GM12865 (cell line): ENCODE measurements at regions not wholly inside any gene's neighbourhood (a gene's known extent, or its start where the extent isn't known, plus 50 kb on each side); places are given as distances from the start of the nearest gene placed in this dataset.

Experiments used
- DNase-seq: peaks from one replicate; pipeline ENCODE4 v3.0.0; 2010; ENCODE audit warnings: low read depth
- H3K4me3 ChIP-seq: 2 replicates; pipeline ENCODE4 v1.5.1; 2011; ENCODE audit warnings: mild to moderate bottlenecking, low read depth, low read length, control low read depth
- TF ChIP-seq, protein P1 (sequence below): IDR thresholded peaks from 2 replicates; pipeline ENCODE4 v1.5.1; 2011; ENCODE audit warnings: low read length, control low read depth, low read depth, inconsistent platforms; ENCODE audit not compliant: insufficient read depth; ENCODE audit errors: missing control alignments

DNA sequence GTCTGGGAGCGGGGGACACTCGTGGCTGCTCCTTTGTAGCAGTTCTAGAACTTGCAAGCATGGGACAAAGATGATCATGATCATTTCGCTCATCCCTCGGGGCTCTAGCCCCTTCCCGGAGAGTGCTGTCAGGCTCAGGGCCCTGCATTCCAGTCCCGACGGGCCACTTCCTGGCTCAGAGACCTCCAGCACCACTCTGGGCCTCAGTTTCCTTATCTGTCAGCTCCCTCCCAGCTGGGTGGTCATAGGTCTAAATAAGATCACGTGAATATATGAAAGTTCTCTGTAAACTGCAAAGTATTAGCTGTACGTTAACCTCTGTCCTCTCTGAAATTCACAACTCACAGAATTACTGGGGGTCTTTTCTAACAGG, 52.8 kb upstream of the SLC6A11 start:
- no peak overlapping the region for H3K4me3 ChIP-seq
- no peak for DNase-seq
- TF ChIP-seq, protein P1, sequence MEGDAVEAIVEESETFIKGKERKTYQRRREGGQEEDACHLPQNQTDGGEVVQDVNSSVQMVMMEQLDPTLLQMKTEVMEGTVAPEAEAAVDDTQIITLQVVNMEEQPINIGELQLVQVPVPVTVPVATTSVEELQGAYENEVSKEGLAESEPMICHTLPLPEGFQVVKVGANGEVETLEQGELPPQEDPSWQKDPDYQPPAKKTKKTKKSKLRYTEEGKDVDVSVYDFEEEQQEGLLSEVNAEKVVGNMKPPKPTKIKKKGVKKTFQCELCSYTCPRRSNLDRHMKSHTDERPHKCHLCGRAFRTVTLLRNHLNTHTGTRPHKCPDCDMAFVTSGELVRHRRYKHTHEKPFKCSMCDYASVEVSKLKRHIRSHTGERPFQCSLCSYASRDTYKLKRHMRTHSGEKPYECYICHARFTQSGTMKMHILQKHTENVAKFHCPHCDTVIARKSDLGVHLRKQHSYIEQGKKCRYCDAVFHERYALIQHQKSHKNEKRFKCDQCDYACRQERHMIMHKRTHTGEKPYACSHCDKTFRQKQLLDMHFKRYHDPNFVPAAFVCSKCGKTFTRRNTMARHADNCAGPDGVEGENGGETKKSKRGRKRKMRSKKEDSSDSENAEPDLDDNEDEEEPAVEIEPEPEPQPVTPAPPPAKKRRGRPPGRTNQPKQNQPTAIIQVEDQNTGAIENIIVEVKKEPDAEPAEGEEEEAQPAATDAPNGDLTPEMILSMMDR: no peak

DNA sequence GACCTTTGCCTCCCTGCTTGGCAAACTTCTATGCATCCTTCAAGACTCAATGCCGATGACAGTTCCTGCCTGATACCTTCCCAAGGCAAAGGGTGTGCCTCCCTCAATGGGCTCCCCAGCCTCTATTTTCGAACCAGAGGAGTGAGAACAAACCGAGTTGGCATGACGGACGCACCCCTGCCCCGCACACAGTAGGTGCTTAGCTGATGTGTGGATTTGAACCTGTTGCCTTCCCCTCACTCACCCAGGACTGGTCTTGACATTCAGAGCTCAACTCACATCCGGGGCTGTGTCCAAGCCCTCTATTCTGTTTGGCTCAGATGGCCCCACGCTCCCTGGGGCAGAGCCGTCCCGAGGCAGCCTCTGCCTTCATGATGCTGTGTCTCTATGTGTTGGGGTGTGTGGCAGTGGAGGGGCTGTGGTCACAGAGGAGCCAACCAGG, 52.2 kb upstream of the SLC6A11 start:
- TF ChIP-seq, protein P1: no peak
- no peak for DNase-seq

DNA sequence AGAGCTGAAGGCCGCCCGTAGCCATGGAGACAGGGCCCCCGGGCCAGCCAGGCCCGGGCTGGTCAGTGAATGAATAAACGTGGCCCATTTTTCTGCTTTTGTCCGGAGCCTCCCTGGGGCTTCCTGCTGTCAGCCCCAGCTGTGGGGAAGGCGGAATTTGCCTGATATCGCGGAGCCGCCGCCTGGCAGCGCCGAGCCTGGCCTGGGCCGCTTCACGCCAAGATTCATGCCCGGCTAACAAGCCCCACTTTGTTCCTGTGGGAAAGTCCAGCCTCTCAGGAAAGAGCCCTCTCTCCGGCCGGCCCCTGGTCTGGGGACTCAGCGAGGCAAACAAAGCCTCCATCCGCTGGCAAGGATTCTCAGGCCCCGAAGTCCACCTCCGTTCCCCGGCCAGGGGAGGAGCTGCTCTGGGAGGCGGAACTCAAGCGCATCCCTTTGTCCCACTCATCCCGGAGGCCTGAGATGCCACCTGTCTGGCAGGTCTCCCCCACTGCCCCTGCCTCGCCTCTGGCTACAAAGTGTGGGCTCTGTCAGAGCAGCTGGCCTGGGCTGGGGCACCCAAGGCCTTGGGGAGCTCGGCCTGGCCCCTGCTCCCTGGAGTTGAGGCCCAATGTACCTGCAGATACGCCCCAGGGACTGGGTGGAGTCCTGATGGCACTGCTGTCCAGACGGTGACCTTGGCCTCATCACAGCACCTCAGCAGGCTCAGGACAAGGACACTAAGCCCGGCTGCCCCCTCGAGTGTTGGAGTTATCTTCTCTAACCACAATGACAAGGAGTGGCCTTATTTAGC, 51.6 kb upstream of the SLC6A11 start:
- H3K4me3 ChIP-seq: no peak overlapping the region
- TF ChIP-seq, protein P1: no peak
- no peak for DNase-seq

More for the DNA sequence above, 52.2 kb upstream of the SLC6A11 start:
- H3K4me3 ChIP-seq: no peak overlapping the region

DNA sequence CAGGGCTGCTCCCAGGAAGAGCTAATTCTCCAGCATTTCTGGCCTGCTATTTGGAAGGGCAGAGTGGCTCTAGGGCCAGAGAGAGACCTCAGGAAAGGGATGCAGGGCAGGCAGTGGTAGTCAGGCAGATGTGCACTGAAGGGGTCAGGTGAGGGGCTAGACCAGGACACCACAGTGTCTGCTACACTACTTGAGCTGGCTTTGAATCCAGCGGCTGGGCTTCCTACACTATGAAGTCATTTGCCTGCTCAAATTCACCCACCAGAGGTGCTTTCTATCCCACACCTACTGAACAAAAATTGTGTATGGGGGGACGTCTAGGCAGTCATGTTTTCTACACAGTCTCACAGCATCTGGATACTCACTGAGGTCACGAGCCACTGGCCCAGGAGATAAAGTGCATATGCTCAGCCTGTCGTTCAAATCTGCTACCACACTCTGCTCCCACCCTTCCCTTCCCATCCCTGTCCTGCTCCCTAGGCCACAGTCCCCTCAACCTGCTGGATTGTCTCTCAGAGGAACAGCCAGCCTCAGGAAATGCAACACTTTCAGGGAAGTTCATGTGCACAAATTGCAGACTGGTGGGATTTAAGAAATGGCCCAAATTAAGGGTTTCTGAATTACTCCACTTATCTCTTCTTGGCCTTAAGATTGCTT, 49.9 kb upstream of the SLC6A11 start:
- TF ChIP-seq, protein P1: no peak
- H3K4me3 ChIP-seq: no peak overlapping the region
- no peak for DNase-seq
